ENCODE measurements at regions not wholly inside any gene's neighbourhood (a gene's known extent, or its start where the extent isn't known, plus 50 kb on each side); places are given as distances from the start of the nearest gene placed in this dataset.

- DNase-seq (ENCODE audit: low spot score): no peak
Observed at GRCh38 chr4:96531836-96532235, 691.9 kb downstream of the PDHA2 start.

GRCh38 chr4:96543346-96543745, 703.5 kb downstream of the PDHA2 start:
- no peak for DNase-seq (ENCODE audit: low spot score)

GRCh38 chr4:96558466-96558865, 718.6 kb downstream of the PDHA2 start:
- DNase-seq (ENCODE audit: low spot score): no peak

GRCh38 chr4:96566755-96567154, 726.9 kb downstream of the PDHA2 start:
- DNase-seq (ENCODE audit: low spot score): no peak

- DNase-seq (ENCODE audit: low spot score): no peak
Observed at GRCh38 chr4:96585304-96585703, 745.4 kb downstream of the PDHA2 start.

GRCh38 chr4:96593422-96593821, 753.5 kb downstream of the PDHA2 start:
- DNase-seq (ENCODE audit: low spot score): no peak

- DNase-seq (ENCODE audit: low spot score): no peak
Observed at GRCh38 chr4:96598465-96598864, 758.6 kb downstream of the PDHA2 start.

- no peak for DNase-seq (ENCODE audit: low spot score)
Observed at GRCh38 chr4:96599752-96600151, 759.9 kb downstream of the PDHA2 start.

GRCh38 chr4:96602661-96603060, 762.8 kb downstream of the PDHA2 start:
- no peak for DNase-seq (ENCODE audit: low spot score)

GRCh38 chr4:96603641-96604040, 763.7 kb downstream of the PDHA2 start:
- DNase-seq (ENCODE audit: low spot score): no peak

- no peak for DNase-seq (ENCODE audit: low spot score)
Observed at GRCh38 chr4:96606451-96606850, 766.6 kb downstream of the PDHA2 start.

- DNase-seq (ENCODE audit: low spot score): no peak
Observed at GRCh38 chr4:96626023-96626422, 786.1 kb downstream of the PDHA2 start.

- DNase-seq (ENCODE audit: low spot score): no peak
Observed at GRCh38 chr4:96630839-96631238, 790.9 kb downstream of the PDHA2 start.

GRCh38 chr4:96637971-96638412, 798.1 kb downstream of the PDHA2 start:
- DNase-seq (ENCODE audit: low spot score): no peak

GRCh38 chr4:96639932-96640331, 800.0 kb downstream of the PDHA2 start:
- DNase-seq (ENCODE audit: low spot score): no peak

GRCh38 chr4:96642490-96642889, 802.6 kb downstream of the PDHA2 start:
- DNase-seq (ENCODE audit: low spot score): no peak

- DNase-seq (ENCODE audit: low spot score): no peak
Observed at GRCh38 chr4:96646146-96646545, 806.3 kb downstream of the PDHA2 start.

GRCh38 chr4:96649536-96649935, 809.6 kb downstream of the PDHA2 start:
- DNase-seq (ENCODE audit: low spot score): no peak

- DNase-seq (ENCODE audit: low spot score): no peak
Observed at GRCh38 chr4:96652158-96652557, 812.3 kb downstream of the PDHA2 start.

GRCh38 chr4:96652821-96653220, 812.9 kb downstream of the PDHA2 start:
- no peak for DNase-seq (ENCODE audit: low spot score)

GRCh38 chr4:96654045-96654444, 814.2 kb downstream of the PDHA2 start:
- DNase-seq (ENCODE audit: low spot score): no peak

GRCh38 chr4:96670381-96670780, 830.5 kb downstream of the PDHA2 start:
- no peak for DNase-seq (ENCODE audit: low spot score)

- DNase-seq (ENCODE audit: low spot score): no peak
Observed at GRCh38 chr4:96675416-96675815, 835.5 kb downstream of the PDHA2 start.

- no peak for DNase-seq (ENCODE audit: low spot score)
Observed at GRCh38 chr4:96675896-96676295, 836.0 kb downstream of the PDHA2 start.
